Naive thymus-derived CD8-positive, alpha-beta T cell (primary cell): ENCODE measurements at regions not wholly inside any gene's neighbourhood (a gene's known extent, or its start where the extent isn't known, plus 50 kb on each side); places are given as distances from the start of the nearest gene placed in this dataset.
"Not testable (repeated sequence)": the region's sequence is repeated elsewhere in the genome, so short reads cannot be mapped to it uniquely, and the experiment has no call there.

ENCODE experiments used
- ATAC-seq, 2 donors: fragments of 150-1000 bp; cut with Tn5 transposase in 1 of 2; sonication (Bioruptor Pico), chemical (Tn5 transposase) in 1 of 2; 1 replicate in 1 of 2; 2 replicates in 1 of 2; pipeline ENCODE4 v1.10.0; 2021; ENCODE audit warnings: mild to moderate bottlenecking in 2 of 2, moderate library complexity in 2 of 2
- POLR2A ChIA-PET: fragments of 350-600 bp; sonication (Branson Sonifier 250); formaldehyde crosslinking; loops from one replicate; lab custom pipeline; 2021; ENCODE audit warnings: antibody characterized with exemption; lab: Charles Lee
- DNase-seq, 10 donors: peaks; one replicate each; pipeline versions ENCODE4 v3.0.0 to v3.0.0-alpha.2; 2020 to 2022
- H3K27ac Mint-ChIP-seq, 10 donors: one replicate each; pipeline ENCODE4 v1.8.0; 2020 to 2022; ENCODE audit warnings: mild to moderate bottlenecking in 10 of 10, mixed read lengths in 10 of 10, moderate library complexity in 4 of 10, inconsistent platforms in 1 of 10
- H3K27me3 Mint-ChIP-seq, 5 donors: one replicate each; pipeline ENCODE4 v1.8.0; 2021 to 2022; ENCODE audit warnings: mixed read lengths in 5 of 5
- H3K36me3 Mint-ChIP-seq, 3 donors: one replicate each; pipeline ENCODE4 v1.8.0; 2020 to 2022; ENCODE audit warnings: mixed read lengths in 3 of 3, mild to moderate bottlenecking in 2 of 3, inconsistent platforms in 1 of 3
- H3K4me1 Mint-ChIP-seq, 4 donors: one replicate each; pipeline ENCODE4 v1.8.0; 2021 to 2022; ENCODE audit warnings: mixed read lengths in 4 of 4
- H3K4me3 Mint-ChIP-seq, 10 donors: one replicate each; pipeline ENCODE4 v1.8.0; 2020 to 2022; ENCODE audit warnings: mild to moderate bottlenecking in 10 of 10, mixed read lengths in 10 of 10, moderate library complexity in 6 of 10, inconsistent platforms in 1 of 10
- H3K9me3 Mint-ChIP-seq, 9 donors: one replicate each; pipeline ENCODE4 v1.8.0; 2020 to 2022; ENCODE audit warnings: mixed read lengths in 9 of 9, mild to moderate bottlenecking in 3 of 9, inconsistent platforms in 1 of 9, moderate library complexity in 1 of 9

DNA sequence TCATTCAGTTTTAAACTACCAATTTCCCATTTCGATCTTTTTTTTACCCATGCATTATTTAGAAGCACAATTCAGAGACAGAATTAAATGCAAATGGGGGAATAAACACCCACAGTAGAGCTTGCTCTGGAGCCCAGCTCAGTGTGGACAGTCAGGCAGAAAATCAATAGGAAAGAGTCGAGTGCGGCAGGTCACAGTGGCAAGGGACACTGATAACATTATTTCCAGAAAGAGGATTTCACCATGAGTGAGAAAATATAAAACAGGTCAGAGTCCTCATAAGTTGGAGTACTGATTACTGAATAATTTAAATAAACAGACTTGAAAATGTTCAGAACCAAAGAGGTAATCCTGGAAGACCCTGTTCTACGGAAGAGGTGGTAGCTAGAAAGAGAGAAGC lies 532.5 kb downstream of the CCSER2 start:
- ATAC-seq: no peak
- no peaks in the 10 kb centered on the region for H3K4me1 Mint-ChIP-seq
- H3K27ac Mint-ChIP-seq: no peak overlapping the region

DNA sequence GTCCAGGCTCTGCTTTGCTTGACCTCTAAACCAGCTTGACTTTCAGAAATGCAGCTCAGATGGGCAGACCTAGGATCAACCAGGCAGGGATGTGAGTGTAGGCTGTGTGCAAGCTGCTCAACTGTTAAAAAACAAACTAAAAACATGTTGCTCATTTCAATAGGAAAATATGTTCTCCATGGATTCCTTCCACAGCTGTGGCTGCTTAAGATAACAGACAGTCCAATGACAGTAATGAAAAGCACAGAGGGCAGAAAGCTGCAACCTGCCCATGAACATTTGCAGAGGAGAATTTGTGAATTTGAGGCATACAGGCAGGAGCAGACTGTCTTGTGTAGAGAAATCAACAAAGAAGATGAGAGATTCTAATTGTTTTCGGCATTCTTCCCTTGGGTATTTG lies 534.2 kb downstream of the CCSER2 start:
- H3K4me3 Mint-ChIP-seq: no peak overlapping the region

More for the DNA sequence above, 532.5 kb downstream of the CCSER2 start:
- POLR2A ChIA-PET: no interaction called here
- Mint-ChIP-seq H3K27me3 (peaks cover 2 to 41% (median 8%) of the 10 kb centered on the region in 5 donors), H3K4me3 (no peak overlapping the region), H3K9me3 (peaks cover 0 to 16% (median 2%) of the 10 kb centered on the region in 9 donors), H3K36me3 (peaks cover 0 to 2% (median 1%) of the 10 kb centered on the region in 3 donors)
- DNase-seq: no peak

DNA sequence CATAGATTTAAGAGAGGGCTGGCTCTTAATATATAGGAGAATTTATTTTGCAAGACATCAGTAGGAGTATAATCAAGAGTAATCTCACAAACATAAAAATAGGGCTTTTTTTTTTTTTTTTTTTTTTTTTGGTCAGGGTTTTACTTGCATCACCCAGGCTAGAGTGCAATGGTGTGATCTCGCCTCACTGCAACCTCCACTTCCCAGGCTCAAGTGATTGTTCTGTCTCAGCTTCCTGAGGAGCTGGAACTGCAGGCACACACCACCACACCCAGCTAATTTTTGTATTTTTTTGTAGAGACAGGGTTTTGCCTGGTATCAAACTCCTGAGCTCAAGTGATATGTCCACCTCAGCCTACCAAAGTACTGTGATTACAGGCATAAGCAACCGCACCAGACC lies 535.3 kb downstream of the CCSER2 start:
- Mint-ChIP-seq H3K9me3 (peaks cover under 1 to 22% (median 8%) of the 10 kb centered on the region in 9 donors), H3K4me3 (no peak overlapping the region), H3K4me1 (no peaks in the 10 kb centered on the region), H3K36me3 (peaks cover 0 to 6% (median 3%) of the 10 kb centered on the region in 3 donors), H3K27ac (no peak overlapping the region), H3K27me3 (peaks cover 2 to 53% (median 18%) of the 10 kb centered on the region in 5 donors)
- POLR2A ChIA-PET: no interaction called here
- DNase-seq (no peak), ATAC-seq (no peak)

More for the DNA sequence above, 534.2 kb downstream of the CCSER2 start:
- no peak for ATAC-seq
- POLR2A ChIA-PET: no interaction called here
- no peak overlapping the region for H3K27ac Mint-ChIP-seq
- H3K27me3 Mint-ChIP-seq: peaks cover 2 to 49% (median 18%) of the 10 kb centered on the region in 5 donors
- peaks cover 0 to 6% (median 3%) of the 10 kb centered on the region in 3 donors for H3K36me3 Mint-ChIP-seq
- H3K9me3 Mint-ChIP-seq: peaks cover 0 to 22% (median 7%) of the 10 kb centered on the region in 9 donors
- no peaks in the 10 kb centered on the region for H3K4me1 Mint-ChIP-seq
- DNase-seq: no peak

DNA sequence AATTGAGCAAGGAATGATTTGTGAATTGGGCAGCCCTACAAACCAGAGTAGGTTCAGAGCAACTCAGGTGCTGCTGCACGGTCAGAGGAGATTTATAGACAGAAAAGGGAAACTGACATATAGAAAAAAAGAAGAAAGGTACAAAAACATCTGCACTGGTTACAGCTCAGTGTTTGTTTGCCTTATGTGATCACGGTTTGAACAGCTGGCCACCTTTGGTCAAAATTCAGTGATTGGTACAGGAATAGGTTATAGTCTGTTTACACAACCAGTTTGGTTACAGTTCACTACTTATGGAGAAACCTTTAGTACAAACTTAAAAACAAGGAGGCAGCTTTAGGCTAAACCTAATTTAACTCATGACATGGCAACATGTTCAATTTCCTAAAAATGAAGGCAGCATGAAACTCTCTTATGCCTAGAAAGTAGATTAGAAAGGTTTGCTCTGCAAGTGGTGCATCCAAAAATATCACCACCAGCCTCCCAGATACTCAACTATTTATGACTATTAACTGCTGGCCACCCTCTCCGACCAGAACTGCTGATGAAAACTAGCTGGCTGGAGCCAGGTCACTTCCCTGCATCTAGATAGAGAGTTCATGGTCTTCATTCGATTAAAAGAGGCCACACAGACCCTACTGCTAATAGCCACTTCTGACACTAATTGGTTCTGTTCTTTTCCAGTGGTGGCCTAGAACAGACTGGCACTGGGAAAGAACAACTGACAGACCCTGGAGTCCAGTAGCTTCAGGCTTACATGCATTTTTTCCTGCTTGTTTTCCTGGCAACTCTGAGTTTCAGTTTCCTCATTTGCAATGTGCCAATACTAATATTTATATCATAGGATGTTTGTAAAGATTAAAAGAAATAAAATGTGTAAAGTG lies 548.0 kb downstream of the CCSER2 start:
- no peak overlapping the region for H3K27ac Mint-ChIP-seq

DNA sequence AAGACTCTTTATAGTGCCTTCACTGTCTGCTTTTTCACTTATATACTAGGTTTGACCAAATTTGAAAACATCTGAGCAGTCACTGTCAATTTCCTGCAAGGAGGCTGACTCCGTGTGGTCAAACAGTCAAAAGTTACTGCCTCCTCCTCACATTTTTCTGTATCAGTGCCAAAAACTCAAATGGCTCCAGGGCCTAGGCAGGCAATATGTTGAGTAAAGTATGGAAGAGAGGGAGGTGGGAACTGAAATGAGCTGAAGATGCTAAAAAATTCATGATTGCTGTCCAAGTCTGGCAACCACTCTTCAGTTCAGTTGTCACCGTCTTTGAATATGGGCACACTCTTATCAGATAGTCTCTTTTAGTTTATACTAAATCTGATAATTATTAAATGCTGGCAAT lies 551.6 kb downstream of the CCSER2 start:
- peaks cover 0 to 9% (median 1%) of the 10 kb centered on the region in 5 donors for H3K27me3 Mint-ChIP-seq
- no peak overlapping the region for H3K27ac Mint-ChIP-seq
- H3K4me1 Mint-ChIP-seq: no peaks in the 10 kb centered on the region
- H3K36me3 Mint-ChIP-seq: no peaks in the 10 kb centered on the region
- no peak for DNase-seq
- POLR2A ChIA-PET: no interaction called here
- ATAC-seq: no peak
- H3K9me3 Mint-ChIP-seq: peaks cover 0 to 4% (median 0%) of the 10 kb centered on the region in 9 donors
- H3K4me3 Mint-ChIP-seq: no peak overlapping the region

More for the DNA sequence above, 548.0 kb downstream of the CCSER2 start:
- no peak for ATAC-seq
- no peaks in the 10 kb centered on the region for H3K4me1 Mint-ChIP-seq
- POLR2A ChIA-PET: no interaction called here
- no peak overlapping the region for H3K4me3 Mint-ChIP-seq
- no peaks in the 10 kb centered on the region for H3K36me3 Mint-ChIP-seq
- peaks cover 0 to 9% (median 1%) of the 10 kb centered on the region in 5 donors for H3K27me3 Mint-ChIP-seq
- no peak for DNase-seq
- H3K9me3 Mint-ChIP-seq: peaks cover 0 to 2% (median 0%) of the 10 kb centered on the region in 9 donors

DNA sequence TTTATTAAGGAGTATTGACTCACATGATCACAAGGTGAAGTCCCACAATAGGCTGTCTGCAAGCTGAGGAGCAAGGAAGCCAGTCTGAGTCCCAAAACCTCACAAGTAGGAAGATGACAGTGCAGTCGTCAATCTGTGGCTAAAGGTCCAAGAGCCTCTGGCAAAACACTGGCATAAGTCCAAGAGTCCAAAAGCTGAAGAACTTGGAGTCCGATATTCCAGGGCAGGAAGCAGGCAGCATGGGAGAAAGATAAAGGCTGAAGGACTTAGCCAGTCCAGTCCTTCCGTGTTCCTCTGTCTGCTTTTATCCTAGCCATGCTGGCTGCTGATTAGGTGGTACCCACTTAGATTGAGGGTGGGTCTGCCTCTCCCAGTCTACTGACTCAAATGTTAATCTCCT lies 553.3 kb downstream of the CCSER2 start:
- H3K9me3 Mint-ChIP-seq, H3K4me1 Mint-ChIP-seq: not testable (repeated sequence)

DNA sequence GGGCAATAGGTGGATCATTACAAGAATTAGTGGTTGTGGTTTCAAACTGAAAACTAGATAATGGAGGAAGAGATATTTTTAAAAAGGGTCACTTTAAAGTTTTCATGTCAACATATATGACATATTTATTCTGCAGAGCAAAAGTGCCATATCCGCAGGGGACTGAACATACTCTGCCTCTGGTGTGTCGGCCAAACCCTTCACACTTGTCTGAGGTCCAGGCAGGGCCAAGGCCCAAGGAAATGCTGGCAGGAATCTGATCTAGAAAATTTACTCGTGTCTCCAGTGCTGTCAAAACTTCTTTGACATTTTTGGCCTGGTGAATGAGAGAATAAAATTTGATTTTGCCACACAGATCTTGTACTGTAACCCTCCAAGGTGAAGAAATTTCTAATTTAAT lies 562.3 kb downstream of the CCSER2 start:
- Mint-ChIP-seq H3K4me1 (no peaks in the 10 kb centered on the region), H3K36me3 (no peaks in the 10 kb centered on the region), H3K27me3 (no peaks in the 10 kb centered on the region), H3K27ac (no peak overlapping the region), H3K4me3 (no peak overlapping the region), H3K9me3 (peaks cover 0 to 9% (median 0%) of the 10 kb centered on the region in 9 donors)
- DNase-seq: no peak
- POLR2A ChIA-PET: no interaction called here
- ATAC-seq: no peak

More for the DNA sequence above, 553.3 kb downstream of the CCSER2 start:
- POLR2A ChIA-PET, H3K27ac Mint-ChIP-seq, H3K36me3 Mint-ChIP-seq, DNase-seq, H3K27me3 Mint-ChIP-seq, ATAC-seq, H3K4me3 Mint-ChIP-seq: not testable (repeated sequence)

DNA sequence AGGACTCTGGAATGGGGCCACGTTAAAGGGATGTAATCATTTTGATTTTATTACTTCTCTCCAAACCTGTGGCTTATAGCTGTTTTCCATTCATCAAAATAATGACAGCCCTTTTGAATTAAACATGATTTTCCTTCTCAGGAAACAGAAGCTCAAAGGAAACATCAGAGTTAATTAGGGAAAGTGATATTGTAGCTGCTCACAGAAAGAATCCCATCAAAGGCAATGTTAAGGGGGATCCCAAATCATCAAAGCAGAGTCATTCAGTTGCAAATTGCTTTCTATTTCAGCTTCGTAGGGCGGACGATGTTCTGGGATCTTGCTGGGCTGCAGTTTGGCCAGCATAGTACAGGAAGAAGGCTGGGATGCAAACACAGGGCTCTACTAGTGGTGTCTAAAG lies 563.2 kb downstream of the CCSER2 start:
- Mint-ChIP-seq H3K4me1 (no peaks in the 10 kb centered on the region), H3K27ac (no peak overlapping the region), H3K9me3 (peaks cover 0 to 9% (median 0%) of the 10 kb centered on the region in 9 donors), H3K4me3 (no peak overlapping the region), H3K36me3 (no peaks in the 10 kb centered on the region), H3K27me3 (no peaks in the 10 kb centered on the region)
- DNase-seq: no peak
- ATAC-seq: no peak
- POLR2A ChIA-PET: no interaction called here

DNA sequence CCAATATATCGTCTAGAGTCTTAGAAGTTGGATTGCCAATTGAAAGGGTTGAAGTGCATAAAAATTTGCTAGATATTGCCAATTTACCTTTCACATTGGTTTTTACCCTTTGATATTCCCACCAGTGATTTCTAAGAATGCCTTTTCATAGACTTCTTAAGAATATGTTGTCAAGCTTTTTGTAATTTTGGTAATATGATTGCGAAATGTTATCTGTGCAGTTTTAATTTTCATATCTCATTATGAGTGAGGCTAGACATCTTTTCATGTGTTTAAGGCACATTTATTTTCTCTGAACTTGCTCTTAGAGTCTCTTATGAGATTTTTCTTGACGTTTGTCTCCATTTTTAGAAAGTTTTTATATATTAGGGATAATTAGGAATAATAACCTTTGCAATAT lies 567.2 kb downstream of the CCSER2 start:
- H3K9me3 Mint-ChIP-seq: peaks cover 0 to 9% (median 0%) of the 10 kb centered on the region in 9 donors
- no peaks in the 10 kb centered on the region for H3K4me1 Mint-ChIP-seq
- POLR2A ChIA-PET: no interaction called here

DNA sequence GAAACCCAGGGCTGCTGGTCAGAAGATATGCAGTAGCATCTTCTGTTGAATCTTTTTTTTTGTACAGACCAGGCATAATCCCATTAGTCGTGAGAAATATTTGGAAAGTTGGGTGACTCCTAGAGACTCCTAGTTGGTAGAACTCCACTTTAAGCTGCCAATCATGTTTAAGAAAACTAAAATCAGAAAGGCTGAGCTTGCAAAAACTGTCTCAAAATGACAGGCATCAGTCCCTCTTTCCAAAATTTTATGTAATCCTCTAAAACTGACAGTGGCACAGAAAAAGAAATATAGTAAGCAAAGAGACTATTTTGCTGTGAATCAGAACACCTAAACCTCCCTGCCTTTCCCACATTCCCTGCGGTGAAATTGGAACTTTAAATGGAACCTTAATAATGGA lies 568.5 kb downstream of the CCSER2 start:
- H3K27me3 Mint-ChIP-seq: peaks cover 0 to 18% (median 0%) of the 10 kb centered on the region in 5 donors
- H3K9me3 Mint-ChIP-seq: peaks cover 0 to 9% (median 0%) of the 10 kb centered on the region in 9 donors
- H3K27ac Mint-ChIP-seq: no peak overlapping the region
- no peak for ATAC-seq
- H3K36me3 Mint-ChIP-seq: no peaks in the 10 kb centered on the region
- H3K4me3 Mint-ChIP-seq: no peak overlapping the region
- no peak for DNase-seq
- H3K4me1 Mint-ChIP-seq: no peaks in the 10 kb centered on the region
- POLR2A ChIA-PET: no interaction called here

More for the DNA sequence above, 567.2 kb downstream of the CCSER2 start:
- H3K27ac Mint-ChIP-seq: no peak overlapping the region
- H3K27me3 Mint-ChIP-seq: peaks cover 0 to 8% (median 0%) of the 10 kb centered on the region in 5 donors
- no peaks in the 10 kb centered on the region for H3K36me3 Mint-ChIP-seq
- ATAC-seq (no peak), DNase-seq (no peak)
- H3K4me3 Mint-ChIP-seq: no peak overlapping the region

DNA sequence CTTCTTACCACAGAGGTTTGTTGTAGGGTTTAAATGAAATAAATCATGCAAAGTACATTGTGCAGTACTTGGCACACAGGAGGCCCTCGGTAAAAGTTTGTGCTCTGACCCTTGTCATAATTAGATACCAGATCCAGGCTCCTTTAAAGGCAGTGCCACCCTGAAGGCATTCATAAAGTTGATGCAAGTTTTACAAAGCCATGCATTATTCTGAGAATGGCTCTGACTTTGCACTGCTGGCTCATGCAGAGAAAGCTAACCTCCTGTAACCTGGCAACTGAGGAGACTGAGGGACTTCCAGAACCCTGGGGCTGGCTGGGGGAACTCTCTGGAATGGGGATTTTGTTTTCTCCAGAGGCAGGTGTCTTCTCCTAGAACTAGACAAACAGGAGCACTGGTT lies 570.9 kb downstream of the CCSER2 start:
- H3K4me1 Mint-ChIP-seq: no peaks in the 10 kb centered on the region
- H3K4me3 Mint-ChIP-seq: no peak overlapping the region
- no peak overlapping the region for H3K27ac Mint-ChIP-seq
- H3K9me3 Mint-ChIP-seq: peaks cover 0 to 2% (median 0%) of the 10 kb centered on the region in 9 donors
- no peak for ATAC-seq
- no peaks in the 10 kb centered on the region for H3K36me3 Mint-ChIP-seq
- POLR2A ChIA-PET: no interaction called here
- DNase-seq: no peak
- H3K27me3 Mint-ChIP-seq: peaks cover 0 to 20% (median 2%) of the 10 kb centered on the region in 5 donors

DNA sequence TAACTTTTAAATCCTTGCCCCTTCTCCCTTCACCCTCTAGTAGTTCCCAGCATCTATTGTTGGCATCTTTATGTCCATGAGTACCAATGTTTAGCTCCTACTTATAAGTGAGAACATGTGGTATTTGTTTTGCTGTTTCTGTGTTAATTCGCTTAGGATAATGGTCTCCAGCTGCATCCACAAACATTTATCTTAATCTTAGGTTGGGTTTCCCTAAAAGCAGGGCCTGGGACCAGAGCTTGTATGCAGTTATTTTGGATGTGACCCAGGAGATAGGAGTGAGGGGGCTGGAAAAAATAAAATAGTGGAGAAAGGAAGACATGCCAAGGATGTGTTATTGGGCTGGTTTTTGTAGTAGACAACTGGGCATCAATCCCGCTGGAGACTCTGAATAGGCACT lies 571.8 kb downstream of the CCSER2 start:
- no peak overlapping the region for H3K4me3 Mint-ChIP-seq
- POLR2A ChIA-PET: no interaction called here
- H3K9me3 Mint-ChIP-seq: peaks cover 0 to 7% (median 0%) of the 10 kb centered on the region in 9 donors
- DNase-seq (no peak), ATAC-seq (no peak)
- peaks cover 0 to 20% (median 2%) of the 10 kb centered on the region in 5 donors for H3K27me3 Mint-ChIP-seq
- no peaks in the 10 kb centered on the region for H3K4me1 Mint-ChIP-seq
- no peak overlapping the region for H3K27ac Mint-ChIP-seq
- H3K36me3 Mint-ChIP-seq: no peaks in the 10 kb centered on the region

DNA sequence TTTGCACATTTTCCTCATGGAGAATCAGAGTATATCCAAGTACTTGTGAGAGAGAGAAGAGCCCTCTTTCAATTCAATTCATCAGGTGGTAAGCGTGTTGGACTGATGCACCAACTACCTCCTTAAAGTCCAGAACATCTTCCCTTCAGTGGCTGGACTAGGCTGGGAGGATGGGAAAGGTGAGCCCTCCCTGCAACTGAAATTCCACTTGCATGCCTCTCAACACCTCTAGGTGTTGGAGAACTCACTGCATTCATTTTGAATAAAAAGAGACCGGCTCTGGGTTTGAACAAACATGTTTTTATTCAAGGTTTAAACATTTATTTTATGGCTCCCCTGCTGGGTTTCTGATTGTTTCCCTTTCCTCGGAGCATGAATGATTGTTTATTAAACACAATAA lies 573.5 kb downstream of the CCSER2 start:
- peaks cover 0 to 2% (median 0%) of the 10 kb centered on the region in 4 donors for H3K4me1 Mint-ChIP-seq
- DNase-seq (no peak), ATAC-seq (no peak)
- POLR2A ChIA-PET: no interaction called here
- H3K4me3 Mint-ChIP-seq: no peak overlapping the region
- H3K27me3 Mint-ChIP-seq: peaks cover 0 to 20% (median 2%) of the 10 kb centered on the region in 5 donors
- H3K27ac Mint-ChIP-seq: no peak overlapping the region
- no peaks in the 10 kb centered on the region for H3K36me3 Mint-ChIP-seq
- peaks cover 0 to 9% (median 0%) of the 10 kb centered on the region in 9 donors for H3K9me3 Mint-ChIP-seq
